Activated CD4-positive, alpha-beta T cell treated with anti-CD3 and anti-CD28 coated beads for 48 hours (primary cell): ENCODE measurements at regions not wholly inside any gene's neighbourhood (a gene's known extent, or its start where the extent isn't known, plus 50 kb on each side); places are given as distances from the start of the nearest gene placed in this dataset.
"Not testable (repeated sequence)": the region's sequence is repeated elsewhere in the genome, so short reads cannot be mapped to it uniquely, and the experiment has no call there.

Experiments used
- DNase-seq: peaks from one replicate; pipeline ENCODE4 v3.0.0-alpha.2; 2020

DNA sequence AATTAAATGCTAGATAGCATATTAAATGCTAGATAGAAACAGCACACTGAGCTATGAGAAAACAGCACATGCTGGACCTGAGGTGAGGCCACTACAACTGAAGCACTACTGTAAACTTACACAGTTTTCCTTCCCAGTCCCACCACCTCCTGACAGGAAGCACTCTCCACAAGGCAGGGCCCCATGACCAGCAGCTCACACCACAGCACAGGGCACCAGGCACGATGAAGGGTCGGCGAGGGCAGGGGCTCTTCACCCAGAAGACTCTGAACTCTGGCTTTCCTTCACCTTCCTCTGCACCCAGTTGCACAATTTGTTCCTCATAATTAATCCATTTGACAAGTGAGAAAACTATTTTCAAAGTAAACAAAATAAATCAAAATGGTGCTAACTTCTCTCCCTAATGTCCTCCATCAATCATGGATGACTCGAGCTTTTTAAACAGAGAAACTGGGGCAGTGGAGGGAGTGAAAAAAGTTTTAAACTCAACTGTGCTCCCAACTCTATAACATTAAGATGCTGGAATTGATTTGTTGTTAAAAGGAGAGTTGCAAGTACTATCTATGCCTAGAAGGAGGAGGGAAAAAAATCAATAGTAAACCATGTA is 568.7 kb downstream of the UQCRFS1 start:
- no peak for DNase-seq

DNA sequence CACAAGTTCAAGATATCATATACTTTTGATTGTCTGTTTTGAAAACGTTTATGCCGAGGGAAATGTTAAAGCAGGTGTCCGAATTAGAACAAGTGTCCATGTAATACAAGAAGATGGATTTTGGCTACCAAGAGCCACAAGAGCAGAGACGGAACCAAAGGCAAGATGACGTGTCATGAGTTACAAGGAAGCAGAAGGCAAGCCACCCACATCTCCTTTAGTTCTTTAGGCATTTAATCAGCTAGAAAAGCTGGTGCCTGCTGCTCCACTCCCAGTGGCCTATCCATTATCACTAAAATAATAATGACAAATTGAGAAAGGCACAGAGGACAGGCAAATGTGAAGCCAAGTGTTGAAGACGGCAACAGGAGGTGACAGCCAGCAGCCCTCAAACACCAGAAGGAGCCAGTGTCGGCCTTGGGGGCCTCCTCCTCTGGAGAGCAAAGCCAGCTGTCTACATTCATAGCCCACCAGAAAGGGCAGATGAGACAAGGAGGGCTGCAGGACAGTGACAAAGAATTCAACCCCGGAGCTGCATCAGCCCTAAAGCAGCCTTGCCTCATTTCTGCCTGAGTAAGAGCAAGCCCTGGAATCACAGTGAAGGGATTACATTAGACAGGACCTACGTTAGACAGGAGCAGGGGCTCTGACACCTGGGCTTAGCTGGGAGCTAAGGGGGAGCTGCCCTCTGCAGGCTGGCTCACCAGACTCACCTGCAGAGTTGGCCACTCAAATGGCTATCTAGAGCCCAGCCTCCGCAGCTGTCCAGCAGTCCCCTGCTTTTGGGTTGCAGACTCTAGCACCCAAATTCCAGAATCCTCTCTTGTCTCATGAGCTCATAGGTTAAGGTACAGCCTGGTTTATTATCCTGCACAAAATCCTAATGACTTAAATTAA is 569.9 kb downstream of the UQCRFS1 start:
- DNase-seq: no peak

- DNase-seq: no peak
Measured at GRCh38 chr19:28641395-28641794, 571.6 kb downstream of the UQCRFS1 start.

DNA sequence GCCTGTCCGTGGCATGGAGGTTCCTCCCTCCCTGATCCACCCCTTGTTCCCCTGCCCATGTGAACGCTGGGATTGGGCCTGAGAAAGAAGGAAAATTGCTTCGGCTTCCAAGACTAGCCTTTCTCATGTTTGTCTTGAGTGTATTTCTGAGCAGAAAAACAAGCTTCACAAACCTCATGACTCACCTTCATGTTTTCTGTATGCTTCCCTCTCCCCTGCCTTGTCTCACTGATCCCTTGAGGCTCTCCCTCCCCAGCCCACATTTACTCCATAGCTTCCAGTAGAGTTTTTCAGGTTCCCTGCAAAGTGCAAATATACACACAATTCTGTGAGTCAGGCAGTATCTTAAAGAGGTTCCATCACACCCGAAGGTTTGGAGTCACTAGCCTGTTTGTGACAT is 572.4 kb downstream of the UQCRFS1 start:
- no peak for DNase-seq

DNA sequence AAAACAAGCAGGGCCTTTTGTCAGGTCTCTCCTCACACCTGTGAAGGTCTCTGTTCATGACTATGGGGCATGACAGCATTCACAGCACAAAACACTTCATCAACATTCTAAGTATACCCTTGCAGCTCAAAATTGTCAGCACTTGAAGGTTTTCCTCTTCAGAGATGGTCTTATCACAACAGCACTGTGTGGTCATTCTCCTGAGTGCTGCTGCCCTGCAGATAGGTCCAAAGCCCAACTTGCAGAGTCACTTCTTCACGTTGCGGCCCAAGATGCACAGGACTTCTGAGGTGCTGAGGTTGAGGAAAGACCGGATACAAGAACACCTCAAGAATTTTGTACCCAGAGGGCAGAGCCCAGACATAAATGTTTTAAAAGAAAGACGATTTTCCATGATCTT is 574.5 kb downstream of the UQCRFS1 start:
- no peak for DNase-seq

DNA sequence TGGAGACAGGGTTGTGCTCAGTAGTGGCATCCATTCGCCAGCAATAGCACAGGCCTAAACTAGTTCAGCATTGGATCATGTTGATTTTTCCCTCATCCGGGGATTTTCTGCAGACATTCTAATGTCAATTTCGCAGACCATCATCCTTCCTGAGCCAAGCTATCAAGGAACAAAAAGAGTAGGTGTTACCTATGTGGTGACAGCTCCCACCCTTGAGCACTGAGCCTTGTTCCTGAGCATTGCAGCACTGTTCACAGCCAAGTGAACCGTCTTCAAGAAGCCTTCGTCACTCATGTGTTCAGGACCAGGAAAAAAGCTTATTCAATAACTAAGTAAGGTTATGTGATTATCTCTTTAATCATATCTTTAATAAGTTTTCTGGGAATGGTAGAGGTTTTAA is 576.2 kb downstream of the UQCRFS1 start:
- no peak for DNase-seq

- no peak for DNase-seq
Measured at GRCh38 chr19:28636016-28636629, 576.8 kb downstream of the UQCRFS1 start.

- DNase-seq: no peak
Measured at GRCh38 chr19:28634837-28635236, 578.1 kb downstream of the UQCRFS1 start.

DNA sequence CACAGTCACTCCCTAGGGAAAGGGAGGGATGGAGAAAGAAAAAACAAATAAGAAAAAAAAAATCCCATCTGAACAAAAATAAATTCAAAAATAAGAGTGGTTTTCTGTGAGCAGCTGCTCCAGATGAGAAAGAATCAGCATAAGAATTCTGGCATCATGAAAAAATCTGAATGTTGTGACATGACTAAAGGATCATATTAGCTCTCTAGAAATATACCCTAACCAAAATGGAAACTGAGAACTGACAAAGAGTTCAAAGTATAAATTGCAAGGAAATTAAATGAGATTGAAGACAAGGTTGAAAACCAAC is 579.0 kb downstream of the UQCRFS1 start:
- no peak for DNase-seq

- DNase-seq: peak; percentile 61
Measured at GRCh38 chr19:28633319-28634018, 579.5 kb downstream of the UQCRFS1 start.

DNA sequence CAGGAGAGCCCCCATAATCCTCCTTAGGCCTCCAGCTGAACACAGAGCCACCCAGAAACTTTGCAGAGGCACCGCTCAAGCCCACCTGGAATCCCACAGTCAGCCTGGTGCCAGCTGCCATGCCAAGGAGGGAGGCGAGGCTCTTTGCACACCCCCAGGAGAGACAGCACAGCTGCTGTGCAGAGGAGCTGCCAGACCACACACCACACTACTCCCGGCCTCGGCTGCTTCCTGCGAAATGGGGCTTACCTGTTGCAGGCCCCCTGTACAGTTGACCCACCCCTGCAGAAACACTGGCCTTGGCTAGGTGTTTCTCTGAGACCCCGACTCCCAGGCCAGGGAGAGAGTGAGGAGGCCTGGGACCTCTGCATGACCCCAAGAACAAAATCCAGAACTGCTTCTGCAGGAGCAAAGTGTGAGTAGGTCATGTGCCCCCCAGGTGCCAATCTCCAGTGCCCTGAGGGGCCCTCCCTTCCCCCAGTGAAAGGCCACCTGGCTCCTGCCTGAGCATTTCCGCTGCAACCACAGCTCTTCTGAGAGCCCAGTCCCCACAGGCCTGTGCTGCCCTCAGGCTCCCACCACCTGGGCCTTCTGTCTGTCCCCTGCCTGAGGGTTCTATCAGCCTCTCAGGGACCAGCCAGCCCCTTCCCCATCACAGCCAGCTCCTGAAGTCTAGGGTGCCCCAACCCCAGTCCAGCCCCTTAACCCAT is 580.4 kb downstream of the UQCRFS1 start:
- DNase-seq: no peak

DNA sequence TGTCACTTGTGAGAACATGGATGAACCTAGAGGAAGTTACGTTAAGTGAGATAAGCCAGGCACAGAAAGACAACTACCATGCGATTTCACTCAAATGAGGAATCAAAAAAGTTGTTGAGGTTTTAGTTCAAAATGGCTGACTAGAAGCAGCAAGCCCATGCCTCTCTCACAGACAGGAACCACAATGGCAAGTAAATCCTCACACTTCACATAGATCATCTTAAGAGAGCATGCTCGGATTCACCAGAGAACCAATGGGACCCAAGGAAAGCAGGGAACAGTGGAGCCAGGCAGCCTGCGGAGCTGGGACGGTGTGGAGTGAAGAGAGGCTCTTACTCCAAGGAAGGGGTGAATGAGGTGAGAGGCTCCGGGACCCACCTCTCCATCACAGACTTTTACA is 581.0 kb downstream of the UQCRFS1 start:
- no peak for DNase-seq

- DNase-seq: no peak
Measured at GRCh38 chr19:28627669-28628068, 585.3 kb downstream of the UQCRFS1 start.

GRCh38 chr19:28626407-28626806 is 586.5 kb downstream of the UQCRFS1 start:
- DNase-seq: not testable (repeated sequence)

- DNase-seq: no peak
Measured at GRCh38 chr19:28619816-28620429, 593.0 kb downstream of the UQCRFS1 start.

DNA sequence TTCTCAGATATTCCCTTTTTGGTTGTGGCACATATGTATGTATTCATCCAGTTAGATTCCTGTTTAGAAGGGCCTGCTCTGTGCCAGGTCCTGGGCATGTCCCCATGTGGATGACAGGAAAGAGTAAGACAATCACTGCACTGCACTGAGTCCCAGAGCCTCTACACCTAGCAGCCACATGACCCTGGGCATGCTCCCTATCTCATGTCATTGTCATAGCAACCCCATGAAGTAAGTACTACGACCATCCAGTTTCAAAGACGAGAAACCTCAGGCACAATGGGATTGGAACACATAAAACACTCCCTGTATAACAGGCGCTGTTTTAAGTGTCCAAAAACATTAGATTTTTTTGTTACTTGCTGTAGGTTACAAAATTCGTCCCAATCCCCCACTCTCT is 594.4 kb downstream of the UQCRFS1 start:
- DNase-seq: no peak

- no peak for DNase-seq
Measured at GRCh38 chr19:28615966-28616365, 597.0 kb downstream of the UQCRFS1 start.

GRCh38 chr19:28615546-28615916 is 597.4 kb downstream of the UQCRFS1 start:
- DNase-seq: no peak

GRCh38 chr19:28614634-28615545 is 598.1 kb downstream of the UQCRFS1 start:
- no peak for DNase-seq

DNA sequence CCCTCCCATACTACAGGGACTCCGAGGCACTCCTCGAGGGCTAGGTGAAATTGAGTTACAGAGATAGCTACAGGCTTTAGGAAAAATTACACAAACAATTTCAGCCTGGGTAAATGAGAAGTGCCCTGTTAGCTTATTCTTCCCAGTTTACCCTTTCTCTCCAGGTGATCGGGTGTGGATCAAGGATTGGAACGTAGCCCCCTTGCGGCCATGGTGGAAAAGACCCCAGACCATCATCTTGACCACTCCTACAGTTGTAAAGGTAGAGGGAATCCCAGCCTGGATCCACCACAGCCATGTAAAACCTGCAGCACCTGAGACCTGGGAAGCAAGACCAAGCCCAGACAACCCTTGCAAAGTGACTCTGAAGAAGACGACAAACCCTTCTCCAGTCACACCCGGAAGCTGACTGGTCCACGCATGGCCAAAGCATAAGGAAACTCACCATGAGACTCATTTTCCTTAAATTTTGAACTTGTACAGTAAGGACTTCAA is 600.6 kb downstream of the UQCRFS1 start:
- DNase-seq: no peak

DNA sequence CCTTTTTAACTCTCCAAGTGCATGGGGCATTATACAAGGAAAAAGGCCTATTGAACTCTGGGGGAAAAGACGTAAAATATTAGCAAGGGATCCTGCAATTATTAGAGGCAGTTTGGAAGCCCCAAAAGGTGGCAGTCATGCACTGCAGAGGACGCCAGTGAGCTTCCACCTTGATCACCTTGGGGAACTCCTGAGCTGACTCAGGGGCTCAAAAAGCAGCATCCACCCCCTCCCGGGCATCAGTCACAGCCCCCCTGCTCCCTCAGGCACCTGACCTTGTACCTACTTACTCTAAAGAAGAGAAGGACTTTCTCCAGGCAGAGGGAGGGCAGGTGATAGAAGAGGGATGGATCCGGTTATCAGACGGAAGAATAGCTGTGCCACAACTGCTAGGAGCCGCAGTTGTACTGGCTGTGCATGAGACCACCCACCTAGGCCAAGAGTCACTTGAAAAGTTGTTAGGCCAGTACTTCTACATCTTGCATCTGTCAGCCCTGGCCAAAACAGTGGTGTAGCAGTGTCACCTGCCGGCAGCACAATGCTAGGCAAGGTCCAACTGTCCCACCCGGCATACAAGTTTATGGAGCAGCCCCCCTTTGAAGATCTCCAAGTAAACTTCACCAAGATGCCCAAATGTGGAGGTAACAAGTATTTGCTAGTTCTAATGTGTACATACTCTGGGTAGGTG is 601.6 kb downstream of the UQCRFS1 start:
- not testable (repeated sequence) for DNase-seq
